Upper lobe of left lung (tissue), 6 donors: ENCODE measurements at regions not wholly inside any gene's neighbourhood (a gene's known extent, or its start where the extent isn't known, plus 50 kb on each side); places are given as distances from the start of the nearest gene placed in this dataset.

Source experiments
- ATAC-seq, 2 donors: fragments of 200-7000 bp; cut with Tn5 transposase; one replicate each; pipeline ENCODE4 v1.9.1; 2022; ENCODE audit warnings: mild to moderate bottlenecking in 2 of 2, moderate library complexity in 2 of 2; ENCODE audit not compliant: low FRiP score in 2 of 2
- DNase-seq, 2 donors: peaks; one replicate each; pipeline ENCODE4 v3.0.0-alpha.2; 2019 to 2020
- H3K27ac ChIP-seq, 4 donors: fragments of 200-600 bp; sonication (generic); one replicate each; pipeline ENCODE4 v1.5.1; 2016 to 2019
- H3K27me3 ChIP-seq, 4 donors: fragments of 200-600 bp; sonication (generic); one replicate each; pipeline ENCODE4 v1.5.1; 2017 to 2019
- H3K36me3 ChIP-seq, 4 donors: fragments of 200-600 bp; sonication (generic); one replicate each; pipeline ENCODE4 v1.5.1; 2016 to 2019
- H3K4me1 ChIP-seq, 4 donors: fragments of 200-600 bp; sonication (generic); one replicate each; pipeline ENCODE4 v1.5.1; 2018 to 2019
- H3K4me3 ChIP-seq, 4 donors: fragments of 200-600 bp; sonication (generic); one replicate each; pipeline ENCODE4 v1.5.1; 2017 to 2019; ENCODE audit warnings: mild to moderate bottlenecking in 2 of 4, moderate library complexity in 1 of 4
- H3K9me3 ChIP-seq, 4 donors: fragments of 200-600 bp; sonication (generic); one replicate each; pipeline ENCODE4 v1.5.1; 2018 to 2019
- CTCF ChIP-seq, 6 experiments: fragments of 450-650 bp in 4 of 6; fragments of 200-600 bp in 2 of 6; sonication (generic) in 2 of 6; IDR thresholded peaks; one replicate each; pipeline ENCODE4 v1.5.1; 2016 to 2019; ENCODE audit warnings: antibody characterized with exemption in 6 of 6
- EP300 ChIP-seq, 4 donors: sonication (generic); formaldehyde crosslinking; IDR thresholded peaks; one replicate each; pipeline ENCODE4 v1.5.1; 2017; ENCODE audit warnings: antibody characterized with exemption in 4 of 4, control low read depth in 2 of 4
- POLR2A ChIP-seq, 4 donors: fragments of 450-650 bp; IDR thresholded peaks; one replicate each; pipeline ENCODE4 v1.5.1; 2016 to 2017; ENCODE audit warnings: antibody characterized with exemption in 4 of 4, mild to moderate bottlenecking in 2 of 4
- POLR2AphosphoS5 ChIP-seq, 2 donors: sonication (generic); formaldehyde crosslinking; IDR thresholded peaks; one replicate each; pipeline ENCODE4 v1.5.1; 2017; ENCODE audit warnings: antibody characterized with exemption in 2 of 2
- WGBS, 2 donors: methylation state at CpG; one replicate each; pipeline ENCODE4 v1.1.5; 2017 to 2018; 5-methylcytosine and 5-hydroxymethylcytosine counted together
- donor health status: DM: no; HTN: no; CAD: no; lungs with moderate emphysema.
- donor health status: DM: no; HTN: yes; CAD: no; lungs with severe emphysema.

GRCh38 chr4:162793571-162793970 lies 373.1 kb downstream of the NAF1 start:
- no peak overlapping the region for H3K4me3 ChIP-seq
- H3K36me3 ChIP-seq = no peaks in the 10 kb centered on the region
- ATAC-seq (no peak), DNase-seq (no peak)
- H3K4me1 ChIP-seq = no peaks in the 10 kb centered on the region
- H3K27ac ChIP-seq = no peak overlapping the region
- TF ChIP-seq EP300 (IDR thresholded peaks at IDR 0.05) (no peak), CTCF (IDR thresholded peaks at IDR 0.05) (no peak)
- H3K27me3 ChIP-seq = no peaks in the 10 kb centered on the region
- WGBS, 2 donors = 79 to 87% methylated on average over 2 of the region's 2 CpGs
- no peaks in the 10 kb centered on the region for H3K9me3 ChIP-seq

- Histone ChIP-seq H3K4me1 (no peaks in the 10 kb centered on the region), H3K27me3 (no peaks in the 10 kb centered on the region), H3K36me3 (no peaks in the 10 kb centered on the region), H3K9me3 (no peaks in the 10 kb centered on the region), H3K4me3 (no peak overlapping the region), H3K27ac (no peak overlapping the region)
- DNase-seq = no peak
- 75 to 77% methylated on average over 2 of the region's 2 CpGs for WGBS, 2 donors
- ATAC-seq = no peak
- no peak for TF ChIP-seq POLR2A (IDR thresholded peaks at IDR 0.05)
- TF ChIP-seq CTCF (IDR thresholded peaks at IDR 0.05) = no peak
- TF ChIP-seq EP300 (IDR thresholded peaks at IDR 0.05) = no peak
- TF ChIP-seq POLR2AphosphoS5 (IDR thresholded peaks at IDR 0.05) = no peak
Measured at GRCh38 chr4:162793004-162793403, 373.7 kb downstream of the NAF1 start.

- no peaks in the 10 kb centered on the region for H3K27me3 ChIP-seq
- H3K4me1 ChIP-seq = no peaks in the 10 kb centered on the region
- ATAC-seq (no peak), DNase-seq (no peak)
- TF ChIP-seq CTCF (IDR thresholded peaks at IDR 0.05) (no peak), POLR2A (IDR thresholded peaks at IDR 0.05) (no peak), EP300 (IDR thresholded peaks at IDR 0.05) (no peak), POLR2AphosphoS5 (IDR thresholded peaks at IDR 0.05) (no peak)
- no peaks in the 10 kb centered on the region for H3K9me3 ChIP-seq
- H3K36me3 ChIP-seq = no peaks in the 10 kb centered on the region
- no peak overlapping the region for H3K27ac ChIP-seq
- H3K4me3 ChIP-seq = no peak overlapping the region
- WGBS, 2 donors = 53 to 66% methylated on average over 2 of the region's 2 CpGs
Measured at GRCh38 chr4:162791226-162791625, 375.5 kb downstream of the NAF1 start.

GRCh38 chr4:162787120-162787519 lies 379.6 kb downstream of the NAF1 start:
- H3K36me3 ChIP-seq = no peaks in the 10 kb centered on the region
- WGBS, 2 donors = 84 to 90% methylated on average over 2 of the region's 2 CpGs
- ATAC-seq (no peak), DNase-seq (no peak)
- no peaks in the 10 kb centered on the region for H3K9me3 ChIP-seq
- H3K4me3 ChIP-seq = no peak overlapping the region
- no peak for TF ChIP-seq CTCF (IDR thresholded peaks at IDR 0.05)
- no peak for TF ChIP-seq POLR2A (IDR thresholded peaks at IDR 0.05)
- TF ChIP-seq POLR2AphosphoS5 (IDR thresholded peaks at IDR 0.05) = no peak
- no peak for TF ChIP-seq EP300 (IDR thresholded peaks at IDR 0.05)
- H3K27me3 ChIP-seq = no peaks in the 10 kb centered on the region
- no peaks in the 10 kb centered on the region for H3K4me1 ChIP-seq
- H3K27ac ChIP-seq = no peak overlapping the region

- 55 to 58% methylated on average over 7 of the region's 7 CpGs for WGBS, 2 donors
Measured at GRCh38 chr4:162782778-162783525, 383.7 kb downstream of the NAF1 start.

More at GRCh38 chr4:162782778-162783525, 383.7 kb downstream of the NAF1 start:
- TF ChIP-seq POLR2A (IDR thresholded peaks at IDR 0.05) (no peak), EP300 (IDR thresholded peaks at IDR 0.05) (no peak), POLR2AphosphoS5 (IDR thresholded peaks at IDR 0.05) (no peak), CTCF (IDR thresholded peaks at IDR 0.05) (no peak)
- Histone ChIP-seq H3K4me1 (no peaks in the 10 kb centered on the region), H3K9me3 (no peaks in the 10 kb centered on the region), H3K27ac (no peak overlapping the region), H3K4me3 (no peak overlapping the region), H3K36me3 (no peaks in the 10 kb centered on the region), H3K27me3 (no peaks in the 10 kb centered on the region)
- DNase-seq (no peak), ATAC-seq (no peak)
